T-helper 2 cell (primary cell): ENCODE measurements at regions not wholly inside any gene's neighbourhood (a gene's known extent, or its start where the extent isn't known, plus 50 kb on each side); places are given as distances from the start of the nearest gene placed in this dataset.
"Not testable (repeated sequence)": the region's sequence is repeated elsewhere in the genome, so short reads cannot be mapped to it uniquely, and the experiment has no call there.

ENCODE experiments used
- DNase-seq, 5 experiments: peaks; one replicate each; pipeline versions ENCODE4 v3.0.0 to v3.0.0-alpha.2; 2012 to 2022

GRCh38 chr7:24436131-24436920 lies 136.9 kb upstream of the PALS2 start:
- DNase-seq, result no peak

DNA sequence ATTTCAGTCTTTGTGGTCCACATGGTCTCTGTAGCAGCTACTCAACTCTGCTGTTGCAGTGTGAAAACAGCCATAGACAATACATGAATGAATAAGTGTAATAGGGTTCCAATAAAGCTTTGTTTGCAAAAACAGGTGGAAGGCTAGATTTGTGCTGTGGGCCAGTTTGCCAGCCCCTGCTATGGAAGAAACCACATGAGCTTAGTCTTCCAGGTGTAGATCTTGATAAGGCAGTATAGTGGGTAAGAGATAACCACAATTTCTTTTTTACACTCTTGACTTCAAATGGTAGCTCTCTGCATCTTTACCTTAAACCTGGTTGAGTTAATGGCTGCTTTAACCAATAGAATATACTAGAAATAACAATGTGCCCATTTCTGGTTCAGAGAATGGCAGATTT lies 135.0 kb upstream of the PALS2 start:
- peak in 1 of 5 experiments; percentile 84 for DNase-seq

GRCh38 chr7:24439104-24439503 lies 134.1 kb upstream of the PALS2 start:
- not testable (repeated sequence) for DNase-seq

GRCh38 chr7:24440892-24441291 lies 132.4 kb upstream of the PALS2 start:
- peak in 1 of 5 experiments; percentile 80 for DNase-seq

- peak in 1 of 5 experiments; percentile 44 for DNase-seq
These were observed 131.8 kb upstream of the PALS2 start for GRCh38 chr7:24441314-24442027.

DNA sequence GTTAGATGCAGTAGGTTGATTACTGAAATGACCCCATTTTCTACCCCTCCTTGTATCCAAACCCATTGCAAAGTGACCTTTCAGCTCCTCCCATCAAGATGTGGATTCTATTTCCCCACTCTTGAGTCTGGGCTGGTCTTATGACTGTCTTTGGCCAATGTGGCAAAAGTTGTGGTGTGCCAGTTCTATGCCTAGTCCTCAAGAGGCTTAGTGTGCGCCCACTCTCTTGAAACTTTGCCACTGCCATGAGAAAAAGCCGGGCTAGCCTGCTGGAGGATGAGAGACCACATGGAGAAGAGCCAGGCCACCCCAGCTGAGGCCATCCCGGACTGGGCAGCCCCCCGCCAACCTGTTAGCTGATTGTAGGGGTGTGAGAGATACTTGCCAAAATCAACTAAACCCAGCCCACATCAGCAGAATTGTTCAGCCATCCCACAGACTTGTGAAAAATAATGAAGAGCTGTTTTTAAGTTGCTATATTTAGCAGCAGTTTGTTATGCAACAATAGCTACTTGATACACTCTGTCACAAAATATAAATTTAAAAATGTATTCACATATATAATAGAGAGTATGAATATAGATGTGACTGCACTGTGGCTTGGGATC lies 131.0 kb upstream of the PALS2 start:
- DNase-seq, result peak in 1 of 5 experiments; percentile 32

DNA sequence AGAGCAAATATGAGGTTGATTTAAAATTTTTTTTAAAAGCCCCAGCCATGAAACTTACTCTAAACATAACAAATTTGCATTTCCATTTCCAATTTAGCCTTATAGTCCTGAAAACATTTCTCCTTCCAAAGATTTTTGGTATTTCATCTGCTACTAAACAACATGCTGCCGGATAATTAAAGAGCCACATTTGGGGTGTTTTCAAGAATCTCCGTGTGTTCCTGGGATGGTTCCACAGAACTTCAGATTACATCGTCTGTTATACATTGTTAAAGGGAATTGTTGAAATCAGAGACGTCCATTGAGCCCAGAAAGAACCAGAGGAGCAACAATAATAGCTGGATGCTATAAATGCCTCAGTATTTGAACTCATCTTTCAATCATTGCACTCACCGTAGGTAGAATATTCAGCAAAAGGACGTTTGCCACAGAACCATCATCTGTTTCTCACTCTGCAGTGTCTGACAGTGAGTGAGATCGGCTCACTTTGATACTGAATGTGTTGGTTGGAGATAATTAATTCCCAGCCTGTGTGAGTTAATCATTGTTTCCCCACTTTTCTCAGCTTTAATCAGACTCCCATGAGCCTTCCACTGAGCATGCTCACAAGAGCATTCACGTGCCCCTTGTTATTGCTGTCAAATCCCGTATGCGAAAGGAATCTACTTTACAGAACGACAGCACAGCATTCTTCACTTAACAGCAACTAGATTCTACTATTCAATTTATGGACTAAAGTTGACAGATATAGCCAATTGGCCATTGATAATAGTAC lies 128.4 kb upstream of the PALS2 start:
- no peak for DNase-seq

GRCh38 chr7:24448038-24448437 lies 125.2 kb upstream of the PALS2 start:
- no peak for DNase-seq

DNA sequence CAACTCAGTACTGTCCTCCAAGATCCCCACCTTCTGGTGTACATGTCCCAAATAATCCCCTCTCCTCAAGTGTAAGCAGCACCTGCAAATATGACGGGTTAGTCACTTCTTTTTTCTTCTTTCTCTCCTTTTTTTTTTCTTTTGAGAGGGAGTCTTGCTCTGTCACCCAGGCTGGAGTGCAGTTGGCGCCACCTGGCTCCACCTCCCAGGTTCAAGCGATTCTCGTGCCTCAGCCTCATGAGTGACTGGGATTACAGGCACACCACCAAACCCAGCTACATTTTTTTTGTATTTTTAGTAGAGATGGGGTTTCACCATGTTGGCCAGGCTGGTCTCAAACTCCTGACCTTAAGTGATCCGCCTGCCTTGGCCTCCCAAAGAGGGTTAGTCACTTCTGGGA lies 123.8 kb upstream of the PALS2 start:
- not testable (repeated sequence) for DNase-seq

DNA sequence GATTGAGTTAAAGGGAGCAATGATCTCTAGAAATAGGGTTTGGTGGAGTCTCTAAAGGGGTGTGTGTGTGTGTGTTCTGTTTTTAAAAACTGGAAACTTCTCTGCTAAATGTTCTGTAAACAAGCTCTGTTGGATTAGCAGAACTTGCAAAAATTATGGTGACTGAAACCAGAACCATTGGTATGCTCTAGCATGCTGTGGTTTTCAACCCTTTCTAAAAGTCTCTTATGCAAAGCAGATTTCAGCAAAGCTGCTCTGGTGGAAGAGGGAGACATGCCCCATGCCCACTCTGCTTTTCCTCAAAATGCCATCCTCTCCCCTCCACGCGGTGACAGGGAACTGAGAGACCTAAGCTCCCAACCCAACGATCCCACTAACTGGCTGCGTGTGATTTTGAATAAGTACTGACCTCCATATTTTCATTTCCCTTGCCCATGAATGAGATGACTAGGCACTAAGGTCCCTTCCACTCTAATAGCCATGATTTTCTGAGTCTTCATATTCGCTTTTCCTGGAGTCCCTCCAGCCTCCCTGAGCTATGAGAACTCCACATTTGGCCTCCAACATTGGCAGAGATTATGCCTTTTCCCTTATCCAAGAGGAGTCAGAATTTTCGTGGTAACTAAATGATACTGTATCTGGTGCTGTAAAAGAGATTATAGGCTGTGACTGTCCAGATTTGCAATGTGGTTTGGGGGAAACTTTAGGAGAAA lies 117.3 kb upstream of the PALS2 start:
- DNase-seq, result no peak

DNA sequence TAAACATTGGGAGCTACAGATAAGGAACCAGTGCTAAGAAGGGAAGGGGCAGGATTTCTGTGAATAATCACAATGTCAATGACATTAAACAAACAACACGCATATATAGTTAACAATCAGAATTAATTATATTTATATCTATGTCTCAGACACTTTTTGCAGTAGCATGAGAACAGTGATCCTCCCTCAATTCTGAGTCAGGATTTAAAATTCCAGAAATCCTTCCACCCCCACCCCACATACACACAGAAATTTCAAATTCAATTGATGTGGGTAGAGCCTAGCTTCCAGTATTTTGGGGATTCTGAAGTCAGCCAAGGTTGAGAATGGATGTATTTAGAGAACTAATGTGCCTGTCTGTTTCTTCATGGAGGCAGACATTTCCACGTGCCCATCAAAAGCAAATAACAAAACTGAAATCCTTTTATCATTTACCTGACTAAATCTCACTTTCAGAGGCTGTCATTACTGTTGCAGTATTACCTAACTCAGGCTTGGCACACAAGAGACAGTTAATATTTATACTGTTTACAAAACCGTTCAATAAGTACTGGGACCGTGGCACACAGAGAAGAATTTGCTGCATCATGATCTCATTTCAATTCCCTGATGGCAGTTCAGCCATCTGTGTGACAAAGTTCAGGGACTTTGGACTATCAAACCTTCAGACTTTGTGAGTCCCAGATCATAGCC lies 116.6 kb upstream of the PALS2 start:
- DNase-seq, result no peak

- no peak for DNase-seq
These were observed 116.1 kb upstream of the PALS2 start for GRCh38 chr7:24457219-24457558.

DNA sequence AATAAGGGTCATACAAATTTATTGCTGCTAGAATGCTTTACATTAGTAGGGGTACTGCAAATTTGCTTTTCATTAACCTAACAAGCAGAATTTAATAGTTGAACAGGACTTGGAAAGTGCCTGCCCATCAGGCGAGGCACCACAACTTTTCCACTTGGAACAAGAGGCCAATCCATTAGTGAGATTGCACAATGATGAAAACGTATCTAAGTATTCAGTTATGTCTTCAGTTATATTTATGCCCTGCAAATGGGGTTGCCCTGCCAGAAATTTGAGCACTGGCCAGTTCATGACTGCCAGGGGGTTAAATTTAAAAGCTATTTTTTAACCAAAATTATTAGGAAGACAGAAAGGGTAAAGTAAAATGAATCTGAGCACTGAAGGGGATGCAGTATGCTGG lies 111.1 kb upstream of the PALS2 start:
- DNase-seq, result no peak

GRCh38 chr7:24462984-24463383 lies 110.3 kb upstream of the PALS2 start:
- DNase-seq, result no peak

DNA sequence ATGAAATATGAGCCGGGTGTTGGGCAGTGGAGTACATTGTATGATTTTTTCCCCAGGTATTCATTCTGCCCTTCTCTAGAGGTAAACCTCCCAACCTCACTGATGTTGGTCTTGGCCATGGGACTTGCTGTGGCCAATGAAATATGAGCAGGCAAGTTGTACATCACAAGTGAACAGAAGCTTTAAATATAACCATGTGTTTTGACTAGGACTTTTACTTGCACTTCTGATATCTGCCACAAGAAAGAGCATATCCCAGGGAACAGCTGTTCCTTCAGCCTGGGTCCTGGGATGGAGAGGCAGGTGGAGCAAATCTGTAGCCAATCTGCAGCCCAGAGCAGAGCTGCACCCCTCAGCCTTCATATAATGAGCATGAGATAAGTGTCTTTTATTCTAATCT lies 109.8 kb upstream of the PALS2 start:
- DNase-seq, result no peak

- DNase-seq, result no peak
These were observed 108.4 kb upstream of the PALS2 start for GRCh38 chr7:24464861-24465260.

- no peak for DNase-seq
These were observed 107.0 kb upstream of the PALS2 start for GRCh38 chr7:24466168-24466768.

DNA sequence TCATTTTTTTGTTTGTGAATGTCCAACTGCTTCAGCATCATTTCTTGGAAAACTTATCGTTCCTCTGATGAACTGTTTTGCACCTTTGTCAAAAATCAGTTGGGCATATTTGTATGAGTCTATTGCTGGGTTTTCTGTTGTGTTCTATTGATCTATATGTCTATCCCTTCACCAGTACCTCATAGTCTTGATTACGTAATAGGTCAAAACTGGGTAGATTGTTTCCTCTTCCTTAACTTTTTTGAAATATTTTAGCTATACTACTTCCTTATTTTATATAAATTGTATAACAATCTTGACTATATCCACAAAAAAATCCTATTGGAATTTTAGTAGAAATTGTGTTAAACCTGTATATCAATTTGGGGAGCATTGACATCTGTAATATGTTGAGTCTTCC lies 104.1 kb upstream of the PALS2 start:
- no peak for DNase-seq

GRCh38 chr7:24472093-24472492 lies 101.2 kb upstream of the PALS2 start:
- no peak for DNase-seq

- DNase-seq, result no peak
These were observed 97.9 kb upstream of the PALS2 start for GRCh38 chr7:24475166-24475961.

- no peak for DNase-seq
These were observed 97.0 kb upstream of the PALS2 start for GRCh38 chr7:24476227-24476626.
